ENCODE measurements at regions not wholly inside any gene's neighbourhood (a gene's known extent, or its start where the extent isn't known, plus 50 kb on each side); places are given as distances from the start of the nearest gene placed in this dataset.
A peak's percentile ranks its signal among the peaks of the same experiment; 100 is the strongest.

GRCh38 chr5:116827078-116827477 lies 252.5 kb upstream of the SEMA6A start:
- no TSS peak for BruUV-seq (replicated peaks)
- intact Hi-C loops (cut with micrococcal nuclease; ENCODE audit: unreplicated experiment): no loop called here
- Mint-ChIP-seq H3K4me3 (ENCODE audit: low read depth, unreplicated experiment) (no peak overlapping the region), H3K27ac (ENCODE audit: unreplicated experiment) (no peak overlapping the region), H3K9me3 (ENCODE audit: low read depth, unreplicated experiment) (no peaks in the 10 kb centered on the region), H3K4me1 (ENCODE audit: low read depth, unreplicated experiment) (no peaks in the 10 kb centered on the region), H3K36me3 (ENCODE audit: insufficient read depth, unreplicated experiment) (no peaks in the 10 kb centered on the region), H3K27me3 (ENCODE audit: unreplicated experiment) (no peaks in the 10 kb centered on the region)
- no peak for DNase-seq
- TF ChIP-seq CTCF (IDR thresholded peaks at IDR 0.05; ENCODE audit: unreplicated experiment): no peak
- CTCF ChIA-PET: no interaction called here

GRCh38 chr5:116825486-116825885 lies 250.9 kb upstream of the SEMA6A start:
- TF ChIP-seq CTCF (IDR thresholded peaks at IDR 0.05; ENCODE audit: unreplicated experiment): no peak
- no peak overlapping the region for H3K4me3 Mint-ChIP-seq (ENCODE audit: low read depth, unreplicated experiment)
- no peak for DNase-seq
- no peaks in the 10 kb centered on the region for H3K9me3 Mint-ChIP-seq (ENCODE audit: low read depth, unreplicated experiment)
- H3K36me3 Mint-ChIP-seq (ENCODE audit: insufficient read depth, unreplicated experiment): no peaks in the 10 kb centered on the region
- H3K27me3 Mint-ChIP-seq (ENCODE audit: unreplicated experiment): no peaks in the 10 kb centered on the region
- no peaks in the 10 kb centered on the region for H3K4me1 Mint-ChIP-seq (ENCODE audit: low read depth, unreplicated experiment)
- intact Hi-C loops (cut with micrococcal nuclease; ENCODE audit: unreplicated experiment): no loop called here
- no TSS peak for BruUV-seq (replicated peaks)
- CTCF ChIA-PET: no interaction called here
- no peak overlapping the region for H3K27ac Mint-ChIP-seq (ENCODE audit: unreplicated experiment)

- TF ChIP-seq CTCF (IDR thresholded peaks at IDR 0.05; ENCODE audit: unreplicated experiment): no peak
- intact Hi-C loops (cut with micrococcal nuclease; ENCODE audit: unreplicated experiment): no loop called here
- DNase-seq: no peak
- Mint-ChIP-seq H3K4me1 (ENCODE audit: low read depth, unreplicated experiment) (no peaks in the 10 kb centered on the region), H3K9me3 (ENCODE audit: low read depth, unreplicated experiment) (no peaks in the 10 kb centered on the region), H3K4me3 (ENCODE audit: low read depth, unreplicated experiment) (no peak overlapping the region), H3K27me3 (ENCODE audit: unreplicated experiment) (no peaks in the 10 kb centered on the region), H3K27ac (ENCODE audit: unreplicated experiment) (no peak overlapping the region), H3K36me3 (ENCODE audit: insufficient read depth, unreplicated experiment) (no peaks in the 10 kb centered on the region)
- CTCF ChIA-PET: interaction anchor here (0.6 kb wide), 1 partner anchor 175 kb away, joined by 4 read pairs; no protein-coding TSS in a partner anchor
- no TSS peak for BruUV-seq (replicated peaks)
Measured at GRCh38 chr5:116824751-116825438, 250.3 kb upstream of the SEMA6A start.

- peak overlapping the region; percentile 12 for H3K27ac Mint-ChIP-seq (ENCODE audit: unreplicated experiment)
- BruUV-seq (replicated peaks): no TSS peak
- TF ChIP-seq CTCF (IDR thresholded peaks at IDR 0.05; ENCODE audit: unreplicated experiment): no peak
- intact Hi-C loops (cut with micrococcal nuclease; ENCODE audit: unreplicated experiment): no loop called here
- H3K4me3 Mint-ChIP-seq (ENCODE audit: low read depth, unreplicated experiment): peak overlapping the region; percentile 12
- no peaks in the 10 kb centered on the region for H3K27me3 Mint-ChIP-seq (ENCODE audit: unreplicated experiment)
- no peaks in the 10 kb centered on the region for H3K9me3 Mint-ChIP-seq (ENCODE audit: low read depth, unreplicated experiment)
- no peaks in the 10 kb centered on the region for H3K36me3 Mint-ChIP-seq (ENCODE audit: insufficient read depth, unreplicated experiment)
- DNase-seq: peak; percentile 29
- H3K4me1 Mint-ChIP-seq (ENCODE audit: low read depth, unreplicated experiment): peaks cover 9% of the 10 kb centered on the region
- CTCF ChIA-PET: no interaction called here
Measured at GRCh38 chr5:116814626-116815385, 240.2 kb upstream of the SEMA6A start.
